ENCODE measurements at regions not wholly inside any gene's neighbourhood (a gene's known extent, or its start where the extent isn't known, plus 50 kb on each side); places are given as distances from the start of the nearest gene placed in this dataset.
A peak's percentile ranks its signal among the peaks of the same experiment; 100 is the strongest.

GRCh38 chr4:157978680-157979361, 194.0 kb downstream of the GASK1B start:
- TF ChIP-seq, protein P1, sequence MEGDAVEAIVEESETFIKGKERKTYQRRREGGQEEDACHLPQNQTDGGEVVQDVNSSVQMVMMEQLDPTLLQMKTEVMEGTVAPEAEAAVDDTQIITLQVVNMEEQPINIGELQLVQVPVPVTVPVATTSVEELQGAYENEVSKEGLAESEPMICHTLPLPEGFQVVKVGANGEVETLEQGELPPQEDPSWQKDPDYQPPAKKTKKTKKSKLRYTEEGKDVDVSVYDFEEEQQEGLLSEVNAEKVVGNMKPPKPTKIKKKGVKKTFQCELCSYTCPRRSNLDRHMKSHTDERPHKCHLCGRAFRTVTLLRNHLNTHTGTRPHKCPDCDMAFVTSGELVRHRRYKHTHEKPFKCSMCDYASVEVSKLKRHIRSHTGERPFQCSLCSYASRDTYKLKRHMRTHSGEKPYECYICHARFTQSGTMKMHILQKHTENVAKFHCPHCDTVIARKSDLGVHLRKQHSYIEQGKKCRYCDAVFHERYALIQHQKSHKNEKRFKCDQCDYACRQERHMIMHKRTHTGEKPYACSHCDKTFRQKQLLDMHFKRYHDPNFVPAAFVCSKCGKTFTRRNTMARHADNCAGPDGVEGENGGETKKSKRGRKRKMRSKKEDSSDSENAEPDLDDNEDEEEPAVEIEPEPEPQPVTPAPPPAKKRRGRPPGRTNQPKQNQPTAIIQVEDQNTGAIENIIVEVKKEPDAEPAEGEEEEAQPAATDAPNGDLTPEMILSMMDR (conservative IDR thresholded peaks at IDR 0.05; ENCODE audit: low read length), result peak; percentile 87
- TF ChIP-seq EZH2phosphoT487 (IDR thresholded peaks at IDR 0.05; ENCODE audit: borderline replicate concordance, low read depth, low read length), result no peak
